ENCODE measurements at regions not wholly inside any gene's neighbourhood (a gene's known extent, or its start where the extent isn't known, plus 50 kb on each side); places are given as distances from the start of the nearest gene placed in this dataset.

DNA sequence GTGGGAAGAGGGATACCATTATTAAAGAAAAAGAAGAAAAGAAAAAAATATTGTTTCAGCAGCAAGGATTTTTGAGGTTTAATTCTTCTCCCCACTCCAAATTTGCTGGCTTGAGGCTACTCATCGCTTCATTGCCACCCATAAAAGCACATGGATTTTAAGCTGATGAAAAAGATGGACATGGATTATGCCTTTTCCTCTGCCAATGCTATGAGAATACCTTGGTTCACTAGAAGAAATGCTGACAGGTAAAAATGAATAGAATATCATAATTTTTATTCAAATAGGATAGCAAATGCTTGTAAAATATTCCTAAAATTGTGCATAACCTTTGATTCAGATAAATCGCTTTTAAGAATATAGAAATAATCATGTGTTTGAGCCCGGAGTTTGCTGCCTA, 289.7 kb upstream of the DPYD start:
- no peak for DNase-seq (ENCODE audit: low read depth)

DNA sequence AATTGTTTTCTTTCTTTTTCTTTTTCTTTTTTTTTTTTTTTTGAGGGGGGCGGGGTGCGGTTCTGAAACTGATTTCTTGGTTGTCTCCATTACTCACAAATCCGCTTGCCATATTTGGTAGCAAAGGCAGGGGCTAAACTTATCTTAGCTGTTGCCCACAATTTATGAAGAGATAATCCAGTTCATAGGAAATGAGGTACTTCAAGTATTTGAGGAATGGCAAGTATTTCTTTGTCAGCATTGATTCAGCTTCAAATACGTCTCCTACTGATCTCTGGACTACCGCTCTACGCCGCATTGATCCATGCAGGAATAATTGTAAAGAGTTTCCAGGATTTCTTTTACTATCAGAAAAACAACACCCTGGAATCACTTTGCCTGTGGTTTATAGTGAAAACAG, 289.2 kb upstream of the DPYD start:
- DNase-seq (ENCODE audit: low read depth): peak; percentile 93

DNA sequence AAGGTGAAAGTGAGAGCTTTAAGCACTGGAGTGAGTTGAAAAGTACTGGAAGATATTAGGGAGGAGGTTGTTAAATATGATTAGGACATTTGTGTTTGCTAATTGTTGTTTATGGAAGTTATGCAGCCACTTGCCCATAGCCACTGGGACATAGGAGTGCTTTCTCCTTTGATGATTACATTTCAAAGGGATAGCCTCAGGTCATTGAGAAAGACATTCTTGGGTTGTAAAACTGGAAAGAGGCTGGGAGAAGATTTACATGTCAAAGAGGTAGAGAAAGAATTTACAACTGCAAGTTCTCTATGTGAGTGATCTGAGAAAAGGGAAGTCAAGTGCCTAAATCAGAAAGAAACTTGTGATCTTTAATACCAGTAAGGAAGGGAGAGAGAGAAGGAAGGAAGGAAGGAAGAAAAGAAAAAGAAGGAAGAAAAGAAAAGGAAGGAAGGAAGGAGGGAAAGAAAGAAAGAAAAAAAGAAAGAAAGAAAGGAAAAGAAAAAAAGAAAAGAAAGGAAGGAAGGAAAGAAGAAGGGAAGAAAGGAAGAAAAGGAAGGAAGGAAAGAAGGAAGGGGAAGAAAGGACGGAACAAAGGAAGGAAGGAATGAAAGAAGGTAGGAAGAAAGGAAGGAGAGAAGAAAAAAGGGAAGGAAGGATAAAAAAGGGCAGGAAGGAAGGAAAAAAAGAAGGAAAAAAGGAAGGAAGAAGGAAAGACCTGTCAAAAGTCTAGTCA, 284.6 kb upstream of the DPYD start:
- DNase-seq (ENCODE audit: low read depth): no peak

DNA sequence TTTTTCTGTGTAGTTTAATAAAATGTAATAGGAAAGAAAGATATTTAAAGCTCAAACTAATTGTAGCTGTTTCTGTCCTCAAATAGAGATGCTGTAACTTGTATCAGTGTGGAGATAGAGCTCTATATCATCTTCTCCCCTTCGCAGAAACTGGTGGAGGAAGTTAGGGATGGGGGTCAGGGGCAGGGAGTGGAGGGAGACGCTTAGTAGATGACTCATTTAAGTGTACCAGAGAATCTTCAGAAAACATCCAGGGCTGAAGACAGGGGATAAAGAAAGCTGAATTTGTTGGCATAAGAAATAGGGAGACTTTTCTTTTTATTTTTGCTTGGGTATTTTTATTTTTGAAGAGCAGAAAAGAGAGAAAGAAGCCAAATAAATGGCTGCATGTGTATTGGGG, 282.6 kb upstream of the DPYD start:
- DNase-seq (ENCODE audit: low read depth): peak; percentile 47

DNA sequence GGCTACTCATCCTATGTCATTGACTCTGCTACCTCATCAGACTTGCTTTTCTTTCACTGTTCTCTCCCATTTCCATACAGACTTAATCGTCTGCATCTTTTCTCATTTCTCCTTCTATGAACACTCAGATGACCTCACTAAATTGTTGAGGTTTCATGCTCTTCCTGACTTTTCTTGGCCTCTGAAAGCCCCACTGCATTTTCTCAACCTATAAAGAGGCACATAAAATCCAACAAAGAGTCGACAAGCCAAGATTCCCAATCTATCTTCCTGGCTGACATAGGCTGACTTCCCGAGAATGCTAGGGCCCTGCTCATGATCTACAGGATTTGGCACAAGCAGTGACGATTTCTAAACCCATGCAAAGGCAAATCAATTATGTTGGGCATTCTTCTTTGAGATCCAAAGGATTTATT, 280.8 kb upstream of the DPYD start:
- DNase-seq (ENCODE audit: low read depth): peak; percentile 5

DNA sequence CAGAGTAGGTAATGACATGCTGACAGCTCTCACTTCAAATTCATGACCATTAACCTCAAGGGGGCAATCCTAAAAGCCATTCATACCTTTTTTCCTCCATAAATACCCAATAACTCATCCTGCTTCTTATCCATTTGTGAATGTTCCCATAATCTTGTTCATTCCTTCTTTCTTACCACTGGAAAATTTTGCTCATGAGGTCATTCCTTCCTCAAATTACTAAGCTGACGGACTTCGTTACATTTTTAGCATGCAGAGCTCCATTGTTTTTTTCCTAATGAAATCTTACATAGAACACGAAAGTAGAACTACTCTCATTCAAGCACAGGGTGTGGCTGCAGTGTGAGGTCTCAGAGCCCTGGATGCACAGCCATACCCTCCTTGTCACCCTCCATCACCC, 276.5 kb upstream of the DPYD start:
- no peak for DNase-seq (ENCODE audit: low read depth)

DNA sequence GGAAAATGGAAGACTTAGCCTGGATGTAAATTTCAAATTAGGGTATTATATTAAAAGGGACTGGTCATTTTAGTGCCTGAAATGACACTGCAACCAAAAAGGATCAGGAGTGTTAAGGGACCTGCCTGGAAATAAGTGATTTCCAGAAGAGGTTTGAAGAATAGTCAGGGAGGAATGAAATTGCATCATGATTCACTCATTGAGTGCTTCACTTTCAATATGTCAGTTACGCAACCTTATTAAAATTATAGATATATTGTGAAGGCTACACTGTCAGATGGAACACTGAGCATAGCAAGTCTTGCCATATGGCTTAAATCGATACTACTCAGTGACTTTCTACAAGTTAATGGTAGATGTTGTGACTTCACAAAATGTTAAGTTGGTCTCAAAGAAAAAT, 275.2 kb upstream of the DPYD start:
- no peak for DNase-seq (ENCODE audit: low read depth)

DNA sequence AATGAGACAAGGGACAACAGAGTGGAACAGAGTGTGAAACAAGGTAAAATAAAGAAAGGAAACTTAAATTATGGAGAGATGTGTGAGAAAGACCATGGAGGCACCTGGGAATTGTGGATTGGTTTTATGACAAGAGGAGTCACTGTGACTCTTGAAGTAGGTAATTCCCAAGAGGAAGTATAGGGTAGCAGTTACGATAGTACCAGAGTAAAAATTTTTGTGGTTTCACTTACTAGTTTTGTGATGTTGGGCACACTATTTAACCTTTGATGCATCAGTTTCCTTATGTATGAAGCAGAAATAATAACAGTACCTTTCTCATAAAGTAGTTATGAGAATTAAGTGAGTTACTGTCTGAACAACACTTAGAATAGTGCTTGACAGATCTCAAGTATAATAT, 267.9 kb upstream of the DPYD start:
- no peak for DNase-seq (ENCODE audit: low read depth)

DNA sequence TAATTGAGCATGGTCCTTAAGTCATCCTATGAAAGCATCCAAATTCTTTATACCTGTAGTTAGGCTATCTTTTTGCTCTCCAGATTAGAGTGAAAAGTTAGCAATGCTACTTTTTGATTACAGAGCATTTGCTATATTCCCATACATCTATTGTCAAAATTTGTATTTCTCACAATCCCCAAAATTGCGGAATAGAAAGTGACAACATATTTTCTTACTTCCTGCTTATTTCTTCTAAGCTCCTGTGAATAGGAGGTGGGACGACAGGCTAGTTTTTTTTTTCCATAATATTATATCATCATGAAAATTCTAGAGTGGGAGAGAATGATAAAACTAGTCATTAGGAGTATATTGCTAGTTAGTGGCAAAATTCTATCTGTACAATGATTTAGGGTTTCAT, 264.0 kb upstream of the DPYD start:
- DNase-seq (ENCODE audit: low read depth): no peak

DNA sequence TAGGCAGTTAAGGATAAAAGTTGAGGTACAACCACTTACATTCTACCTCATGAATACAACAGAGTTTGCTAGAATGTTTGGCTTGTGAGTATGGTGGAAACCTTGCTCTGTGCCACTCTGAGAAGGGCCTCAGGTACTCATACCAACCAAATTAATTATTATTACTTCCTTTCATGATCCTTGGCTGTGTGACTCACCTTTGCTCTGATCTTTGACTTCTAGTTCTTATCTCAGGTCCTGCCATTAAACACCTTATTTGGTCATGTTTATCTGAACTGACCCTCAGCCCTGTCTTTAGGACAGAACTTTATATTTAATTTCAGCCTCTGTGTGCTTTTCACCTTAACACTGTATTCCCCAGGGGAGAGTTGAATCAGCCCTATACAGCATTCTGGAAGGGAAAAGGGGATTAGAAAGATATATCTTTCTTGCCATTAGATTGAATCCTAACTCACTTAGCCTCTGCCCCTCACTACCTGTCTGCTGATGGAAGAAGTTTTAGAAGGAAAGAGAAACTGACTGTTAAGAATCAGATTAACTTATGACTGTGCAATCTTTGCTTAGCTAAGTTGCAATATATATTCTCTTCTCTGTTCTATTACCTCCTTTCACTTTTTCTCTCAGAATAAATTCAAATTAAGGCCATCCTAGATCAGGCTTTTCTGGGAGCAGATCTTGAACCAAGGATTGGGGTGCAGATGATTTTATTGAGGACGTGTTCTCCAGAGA, 260.4 kb upstream of the DPYD start:
- DNase-seq (ENCODE audit: low read depth): no peak

DNA sequence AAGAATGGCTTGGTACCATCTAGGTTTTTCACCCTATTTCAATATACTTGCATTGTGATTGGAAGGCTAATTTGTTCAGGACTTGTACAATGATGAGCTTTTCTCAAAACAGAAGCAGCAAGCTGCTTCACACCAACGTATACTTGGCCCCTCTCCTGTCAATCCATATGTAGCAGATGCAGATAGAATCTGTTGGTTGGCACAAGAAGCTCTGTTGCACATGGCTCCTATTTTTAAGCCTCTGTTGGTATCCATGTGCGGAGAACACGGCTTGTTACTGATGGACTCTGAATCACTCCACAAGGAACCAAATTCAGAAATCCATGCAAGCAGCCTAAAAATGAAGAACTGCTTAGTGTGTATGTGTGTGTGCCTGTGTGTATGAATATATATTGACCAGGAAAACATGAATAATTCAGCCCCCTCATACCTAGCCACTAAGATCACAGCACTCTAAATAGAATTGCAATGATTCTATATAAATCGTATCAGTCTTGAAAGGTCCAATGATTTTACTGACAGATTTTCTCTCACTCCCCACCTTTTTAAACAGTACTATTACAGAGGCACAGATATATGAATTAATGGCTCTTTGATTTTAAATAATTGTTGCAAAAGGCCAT, 258.4 kb upstream of the DPYD start:
- no peak for DNase-seq (ENCODE audit: low read depth)

DNA sequence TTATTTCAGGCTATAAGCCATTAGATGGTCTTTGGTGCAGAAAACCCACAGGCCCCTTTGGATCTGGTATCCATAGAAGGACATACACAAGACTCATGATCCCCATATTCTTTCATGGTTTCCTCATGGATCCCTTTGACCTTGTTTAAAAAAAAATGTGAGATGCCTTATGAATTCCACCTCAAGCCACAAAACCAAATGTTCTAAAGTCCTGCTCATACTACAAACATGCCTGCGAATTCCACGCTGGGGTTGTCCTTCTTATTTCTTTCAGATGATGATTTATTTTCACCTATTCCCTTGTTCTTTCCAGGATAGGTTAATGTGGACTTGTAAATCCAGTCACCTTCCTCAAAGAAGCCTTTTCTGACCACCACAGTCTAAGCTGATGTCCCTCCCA, 256.9 kb upstream of the DPYD start:
- DNase-seq (ENCODE audit: low read depth): no peak

DNA sequence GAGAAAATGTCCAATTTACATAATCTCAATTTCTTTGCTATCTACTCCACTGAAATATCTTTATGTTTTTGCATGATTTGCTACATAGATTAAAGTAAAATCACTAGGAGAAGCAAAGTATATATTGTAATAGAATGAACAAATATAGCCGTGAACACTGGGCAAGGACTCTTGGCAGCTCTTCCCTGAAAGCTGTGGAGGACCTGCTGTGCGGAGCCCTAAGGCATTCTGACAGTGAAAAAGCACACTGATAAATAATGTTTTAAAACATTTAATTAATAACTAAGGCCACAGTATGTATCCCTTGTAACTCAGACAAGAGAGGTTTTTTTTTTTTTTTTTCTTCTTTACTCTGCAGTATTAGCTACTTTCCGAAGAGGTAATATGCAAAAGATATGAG, 256.1 kb upstream of the DPYD start:
- DNase-seq (ENCODE audit: low read depth): no peak

DNA sequence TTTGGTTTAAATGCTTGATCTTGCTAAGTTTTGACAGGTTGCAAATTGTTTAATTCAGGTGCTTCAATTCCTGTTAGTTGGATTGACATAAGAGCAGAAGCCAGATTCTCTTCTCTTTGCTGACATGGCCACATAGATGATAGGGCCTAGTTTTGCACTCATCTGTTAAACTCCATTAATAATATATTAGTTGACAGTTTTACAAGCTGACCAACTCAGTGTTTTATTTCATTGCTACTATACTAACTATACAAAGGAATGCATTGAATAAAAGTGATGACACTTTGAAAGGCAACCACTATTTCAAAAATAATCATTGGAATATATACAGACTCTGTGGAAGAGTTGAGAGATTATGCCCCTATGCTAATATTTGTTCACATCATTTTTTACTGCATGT, 255.6 kb upstream of the DPYD start:
- no peak for DNase-seq (ENCODE audit: low read depth)

DNA sequence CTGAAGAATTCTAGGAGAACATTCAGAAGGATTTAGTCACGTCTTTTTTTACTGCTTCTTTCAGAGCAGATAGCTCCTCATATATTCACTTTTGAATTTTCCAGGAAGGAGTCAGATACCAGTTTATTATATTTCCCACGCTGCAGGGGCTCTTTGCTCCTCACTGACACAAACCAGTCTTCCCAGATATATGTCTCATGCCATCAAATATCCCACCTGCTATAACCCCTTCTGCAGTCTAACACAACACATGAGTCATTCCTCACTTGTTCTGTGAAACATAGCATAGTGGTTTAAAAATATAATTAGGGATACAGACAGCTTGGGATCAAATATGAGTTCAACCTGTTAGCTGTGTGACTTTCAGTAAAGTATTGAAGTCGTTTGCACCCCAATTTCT, 251.7 kb upstream of the DPYD start:
- peak; percentile 53 for DNase-seq (ENCODE audit: low read depth)

DNA sequence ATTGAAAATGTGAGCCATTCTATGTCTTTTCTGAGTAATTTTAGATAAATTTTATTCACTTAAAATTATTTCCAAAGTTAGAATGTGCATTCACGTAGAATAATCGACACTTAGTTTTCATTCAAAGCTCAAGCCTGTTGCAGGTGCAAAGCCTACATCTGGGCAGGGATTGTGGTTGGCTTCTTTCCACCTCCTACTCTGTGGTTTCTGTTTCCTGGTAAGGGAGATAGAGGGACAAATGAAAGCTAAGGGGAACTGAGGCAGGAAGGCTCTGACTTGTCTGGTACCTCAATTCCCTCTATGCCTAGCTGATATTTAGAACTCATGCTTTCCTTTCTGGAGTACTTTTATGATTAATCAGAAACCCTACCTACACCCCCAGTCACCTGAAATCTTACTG, 251.2 kb upstream of the DPYD start:
- no peak for DNase-seq (ENCODE audit: low read depth)

DNA sequence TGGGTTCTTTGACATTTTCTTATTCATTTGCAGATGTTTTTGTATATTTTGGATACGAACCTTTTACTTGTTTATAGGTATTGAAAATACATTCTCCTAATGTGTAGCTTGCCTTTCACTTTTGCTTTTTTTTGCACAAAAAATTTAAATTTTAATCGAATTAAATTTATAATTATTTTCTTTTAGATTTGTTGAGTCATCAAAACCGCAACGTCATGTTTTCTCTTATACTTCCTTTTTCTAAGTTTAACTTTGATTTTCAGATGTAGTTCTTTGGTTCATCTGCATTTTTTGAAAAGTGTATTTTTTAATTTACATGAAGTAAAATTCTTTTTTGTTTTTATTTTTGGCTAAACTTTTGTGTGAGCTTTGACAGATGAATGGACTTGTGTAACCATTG, 243.7 kb upstream of the DPYD start:
- DNase-seq (ENCODE audit: low read depth): no peak

DNA sequence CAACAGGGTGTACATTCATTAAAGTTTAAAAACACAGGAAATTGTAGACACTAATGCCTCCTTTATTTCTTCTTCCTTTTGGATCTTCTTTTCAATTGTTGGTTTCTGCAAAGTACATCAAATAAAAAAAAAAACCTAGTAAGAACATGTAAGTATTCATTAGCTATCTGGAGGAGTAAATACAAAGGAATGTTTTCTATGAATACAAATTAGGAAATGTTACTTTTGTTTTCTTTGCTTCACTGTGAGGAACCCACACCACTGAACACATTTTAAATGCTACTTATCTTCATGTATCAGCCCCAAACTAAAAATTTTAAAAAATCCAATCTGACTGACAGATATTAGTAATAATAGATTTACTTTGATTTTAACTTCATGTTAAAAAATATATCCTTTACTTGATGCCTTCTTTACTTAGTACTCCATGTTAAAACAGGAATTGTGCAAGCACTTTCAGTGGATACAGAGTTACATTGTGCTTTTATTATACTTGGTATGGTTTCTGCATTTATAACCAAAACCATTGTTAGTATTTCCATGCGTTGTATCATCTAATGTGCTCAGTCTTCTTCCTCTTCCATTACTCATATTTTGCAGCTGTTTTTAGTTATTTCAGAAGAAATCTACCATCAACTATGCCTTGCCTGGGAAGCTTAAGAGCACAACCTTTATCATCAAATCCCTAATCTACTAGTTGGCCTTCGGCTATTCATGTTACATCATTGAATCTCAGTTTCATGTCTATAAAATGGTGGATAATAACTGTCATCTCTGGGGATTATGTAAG, 236.9 kb upstream of the DPYD start:
- no peak for DNase-seq (ENCODE audit: low read depth)

DNA sequence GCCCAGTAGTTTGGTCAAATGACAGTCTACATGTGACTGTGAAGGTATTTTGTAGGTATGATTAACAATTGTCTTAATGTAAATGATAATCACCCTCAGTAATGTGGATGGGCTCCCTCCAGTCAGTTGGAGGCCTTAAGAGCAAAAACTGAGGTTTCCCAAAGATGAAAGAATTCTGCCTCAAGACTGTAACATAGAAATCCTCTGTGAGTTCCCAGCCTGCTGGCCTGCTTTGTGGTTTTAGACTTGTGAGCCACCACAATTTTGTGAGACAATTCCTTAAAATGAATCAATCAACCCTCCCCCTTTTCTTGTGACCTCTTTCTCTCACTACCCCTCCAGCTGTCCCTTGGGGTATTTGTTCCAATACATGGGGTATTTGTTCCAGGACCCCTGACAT, 226.4 kb upstream of the DPYD start:
- no peak for DNase-seq (ENCODE audit: low read depth)

DNA sequence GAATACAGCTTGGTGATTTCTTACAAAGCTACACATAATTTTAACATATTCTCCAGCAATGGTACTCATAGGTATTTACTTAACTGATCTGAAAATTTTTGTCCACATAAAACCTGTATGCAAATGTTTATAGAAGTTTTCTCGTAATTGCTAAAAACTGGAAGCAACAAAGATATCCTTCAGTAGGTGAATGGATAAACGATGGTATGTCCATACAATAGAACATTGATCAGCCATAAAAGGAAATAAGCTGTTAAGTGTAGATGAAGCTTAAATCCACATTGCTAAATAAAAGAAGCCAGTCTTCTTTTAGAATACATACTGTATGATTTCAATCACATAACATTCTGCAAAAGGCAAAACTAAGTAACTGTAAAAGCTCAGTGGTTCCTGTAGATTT, 224.8 kb upstream of the DPYD start:
- DNase-seq (ENCODE audit: low read depth): no peak

DNA sequence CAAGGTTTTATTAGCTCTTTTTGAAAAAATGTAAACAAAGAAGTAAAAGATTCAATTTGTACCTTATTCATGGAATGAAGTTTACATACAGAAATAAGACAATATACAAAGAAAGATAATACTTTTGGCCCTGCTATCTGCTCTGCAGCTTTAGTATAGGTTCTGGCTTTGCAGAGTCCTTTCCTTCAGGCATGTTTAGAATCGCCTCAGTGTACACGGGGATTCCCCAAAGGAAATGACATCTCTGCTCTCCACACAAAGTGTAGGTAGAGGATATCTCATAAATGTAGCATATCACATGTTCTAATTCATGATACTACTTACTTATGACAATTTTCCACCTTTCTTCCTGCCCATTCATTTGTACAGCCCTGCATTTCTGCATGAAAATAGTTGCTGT, 222.6 kb upstream of the DPYD start:
- no peak for DNase-seq (ENCODE audit: low read depth)

DNA sequence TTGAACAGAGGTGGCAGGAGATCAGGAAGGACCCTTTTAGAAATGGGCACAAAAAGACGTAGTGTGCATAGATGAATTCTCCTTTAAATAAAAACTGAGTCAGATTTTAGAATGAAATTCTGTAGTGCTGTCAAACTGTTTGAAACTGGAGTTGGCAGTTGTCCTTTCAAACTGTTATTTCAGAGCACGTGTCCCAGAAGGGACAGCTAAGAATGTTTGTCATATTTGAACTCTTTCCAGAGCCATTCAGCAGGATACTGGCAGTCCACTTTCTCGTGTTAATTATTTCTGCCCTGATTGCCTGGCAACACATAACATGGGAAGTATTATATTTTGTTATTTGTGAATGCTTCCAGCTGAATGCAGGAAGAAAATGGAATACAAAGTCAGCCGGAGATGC, 212.3 kb upstream of the DPYD start:
- no peak for DNase-seq (ENCODE audit: low read depth)
